RWPE2 (cell line): ENCODE measurements at regions not wholly inside any gene's neighbourhood (a gene's known extent, or its start where the extent isn't known, plus 50 kb on each side); places are given as distances from the start of the nearest gene placed in this dataset.

Source experiments
- ATAC-seq: fragments of 200-7000 bp; cut with Tn5 transposase; 3 replicates; pipeline ENCODE4 v1.9.1; 2021; ENCODE audit warnings: low read depth
- DNase-seq: peaks from one replicate; pipeline ENCODE4 v3.0.0-alpha.2; 2020; ENCODE audit warnings: low spot score
- H3K27ac ChIP-seq: fragments of 450-650 bp; 2 replicates; pipeline ENCODE4 v1.5.1; 2017; ENCODE audit warnings: mild to moderate bottlenecking; ENCODE audit not compliant: poor library complexity, severe bottlenecking
- H3K27me3 ChIP-seq: fragments of 250-450 bp; sonication (Bioruptor Pico); 2 replicates; pipeline ENCODE4 v1.5.1; 2021; ENCODE audit warnings: mild to moderate bottlenecking, moderate library complexity; ENCODE audit not compliant: insufficient read depth, poor library complexity, severe bottlenecking
- H3K36me3 ChIP-seq: fragments of 250-450 bp; sonication (Bioruptor Pico); 2 replicates; pipeline ENCODE4 v1.5.1; 2020; ENCODE audit warnings: low read depth, mild to moderate bottlenecking, moderate library complexity
- H3K4me1 ChIP-seq: fragments of 250-450 bp; sonication (Bioruptor Pico); 2 replicates; pipeline ENCODE4 v1.5.1; 2021; ENCODE audit warnings: mild to moderate bottlenecking, moderate library complexity; ENCODE audit not compliant: insufficient read depth, poor library complexity, severe bottlenecking
- H3K4me3 ChIP-seq: fragments of 250-450 bp; sonication (Bioruptor Pico); 2 replicates; pipeline ENCODE4 v1.5.1; 2021; ENCODE audit warnings: mild to moderate bottlenecking, moderate library complexity; ENCODE audit not compliant: severe bottlenecking
- H3K9me3 ChIP-seq: fragments of 250-450 bp; sonication (Bioruptor Pico); 2 replicates; pipeline ENCODE4 v1.5.1; 2021; ENCODE audit warnings: mild to moderate bottlenecking, moderate library complexity; ENCODE audit not compliant: severe bottlenecking
- TF ChIP-seq, protein P1 (sequence below): fragments of 450-650 bp; IDR thresholded peaks from one replicate; pipeline ENCODE4 v1.5.1; 2017; ENCODE audit warnings: mild to moderate bottlenecking, moderate library complexity; ENCODE audit not compliant: poor library complexity, severe bottlenecking

DNA sequence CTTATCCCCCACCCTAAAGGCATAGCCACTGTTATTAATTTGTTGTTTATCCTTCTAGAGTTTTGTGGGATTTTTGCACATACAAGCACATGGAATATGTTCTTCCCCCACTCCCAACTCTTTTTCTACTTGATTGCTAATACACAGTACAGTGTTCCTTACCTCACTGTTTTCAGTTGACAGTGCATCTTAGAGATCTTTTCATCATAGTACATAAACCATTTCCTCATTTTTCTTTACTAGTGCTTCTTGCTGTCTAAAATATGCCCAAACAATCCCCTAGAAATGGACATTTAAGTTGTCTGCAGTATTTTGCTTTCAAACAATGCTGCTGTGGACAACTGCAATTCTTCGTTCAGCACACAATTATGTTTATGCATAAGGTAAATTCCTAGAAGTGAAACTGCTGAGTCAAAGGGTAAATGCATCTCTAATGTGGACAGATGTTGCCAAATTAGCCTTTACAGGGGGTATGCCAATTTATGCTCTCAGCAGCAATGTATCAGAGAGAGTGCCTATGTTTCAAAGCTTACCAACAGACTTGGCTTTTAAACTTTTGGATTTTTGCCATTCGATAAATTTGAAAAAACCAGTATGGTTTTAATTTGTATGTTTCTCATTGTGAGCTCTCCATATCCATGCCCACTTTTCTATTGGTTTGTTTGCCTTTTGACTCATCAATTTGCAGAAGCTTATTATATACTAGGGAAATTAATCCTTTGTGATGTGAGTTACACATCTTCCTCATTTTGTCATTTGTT lies 132.6 kb downstream of the MRPS6 start:
- Histone ChIP-seq H3K4me3 (no peak overlapping the region), H3K27ac (no peak overlapping the region), H3K4me1 (no peaks in the 10 kb centered on the region), H3K36me3 (no peaks in the 10 kb centered on the region), H3K27me3 (no peaks in the 10 kb centered on the region), H3K9me3 (no peaks in the 10 kb centered on the region)
- no peak for DNase-seq
- TF ChIP-seq, protein P1, sequence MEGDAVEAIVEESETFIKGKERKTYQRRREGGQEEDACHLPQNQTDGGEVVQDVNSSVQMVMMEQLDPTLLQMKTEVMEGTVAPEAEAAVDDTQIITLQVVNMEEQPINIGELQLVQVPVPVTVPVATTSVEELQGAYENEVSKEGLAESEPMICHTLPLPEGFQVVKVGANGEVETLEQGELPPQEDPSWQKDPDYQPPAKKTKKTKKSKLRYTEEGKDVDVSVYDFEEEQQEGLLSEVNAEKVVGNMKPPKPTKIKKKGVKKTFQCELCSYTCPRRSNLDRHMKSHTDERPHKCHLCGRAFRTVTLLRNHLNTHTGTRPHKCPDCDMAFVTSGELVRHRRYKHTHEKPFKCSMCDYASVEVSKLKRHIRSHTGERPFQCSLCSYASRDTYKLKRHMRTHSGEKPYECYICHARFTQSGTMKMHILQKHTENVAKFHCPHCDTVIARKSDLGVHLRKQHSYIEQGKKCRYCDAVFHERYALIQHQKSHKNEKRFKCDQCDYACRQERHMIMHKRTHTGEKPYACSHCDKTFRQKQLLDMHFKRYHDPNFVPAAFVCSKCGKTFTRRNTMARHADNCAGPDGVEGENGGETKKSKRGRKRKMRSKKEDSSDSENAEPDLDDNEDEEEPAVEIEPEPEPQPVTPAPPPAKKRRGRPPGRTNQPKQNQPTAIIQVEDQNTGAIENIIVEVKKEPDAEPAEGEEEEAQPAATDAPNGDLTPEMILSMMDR = no peak
- no peak for ATAC-seq

DNA sequence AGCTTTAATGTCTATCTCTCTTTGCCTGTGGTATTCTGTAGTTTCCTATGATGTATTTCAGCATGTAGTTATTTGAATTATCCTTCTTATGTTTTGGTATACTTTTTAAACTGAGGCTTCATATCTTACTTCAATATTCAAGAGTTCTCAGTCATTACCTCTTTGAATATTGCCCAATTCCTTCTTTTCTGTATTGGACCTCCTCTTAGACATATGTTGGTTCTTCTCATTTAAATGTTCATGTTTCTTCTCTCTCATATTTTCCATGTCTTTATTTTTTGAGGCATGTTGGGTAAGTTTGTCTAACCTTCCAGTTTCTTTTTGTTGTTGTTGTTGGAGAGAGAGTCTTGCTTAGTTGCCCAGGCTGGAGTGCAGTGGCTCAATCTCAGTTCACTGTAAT lies 140.6 kb downstream of the MRPS6 start:
- no peak for DNase-seq
- no peaks in the 10 kb centered on the region for H3K36me3 ChIP-seq
- no peaks in the 10 kb centered on the region for H3K27me3 ChIP-seq
- no peak overlapping the region for H3K27ac ChIP-seq
- no peaks in the 10 kb centered on the region for H3K4me1 ChIP-seq
- no peak overlapping the region for H3K4me3 ChIP-seq
- H3K9me3 ChIP-seq = no peaks in the 10 kb centered on the region
- no peak for ATAC-seq
- TF ChIP-seq, protein P1 = no peak

DNA sequence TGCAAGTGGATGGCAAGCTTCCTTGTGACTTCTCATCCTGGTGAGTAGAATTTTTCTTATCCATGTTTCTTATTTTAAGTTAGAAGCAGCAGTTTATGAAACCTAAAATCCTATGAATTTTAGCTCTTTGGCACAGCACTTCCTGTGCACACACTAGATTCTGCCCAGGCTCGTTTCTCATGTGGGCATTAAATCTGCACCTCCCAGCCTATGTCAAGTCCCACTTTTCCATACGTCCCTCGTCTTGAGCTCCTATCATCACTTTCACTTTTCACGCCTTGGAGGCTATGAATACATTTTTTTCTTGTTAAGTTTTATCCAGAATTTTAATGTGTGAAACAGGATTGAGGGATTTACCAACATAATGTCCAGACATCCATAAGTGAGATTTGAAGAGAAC lies 142.1 kb downstream of the MRPS6 start:
- DNase-seq = no peak
- ATAC-seq = no peak

DNA sequence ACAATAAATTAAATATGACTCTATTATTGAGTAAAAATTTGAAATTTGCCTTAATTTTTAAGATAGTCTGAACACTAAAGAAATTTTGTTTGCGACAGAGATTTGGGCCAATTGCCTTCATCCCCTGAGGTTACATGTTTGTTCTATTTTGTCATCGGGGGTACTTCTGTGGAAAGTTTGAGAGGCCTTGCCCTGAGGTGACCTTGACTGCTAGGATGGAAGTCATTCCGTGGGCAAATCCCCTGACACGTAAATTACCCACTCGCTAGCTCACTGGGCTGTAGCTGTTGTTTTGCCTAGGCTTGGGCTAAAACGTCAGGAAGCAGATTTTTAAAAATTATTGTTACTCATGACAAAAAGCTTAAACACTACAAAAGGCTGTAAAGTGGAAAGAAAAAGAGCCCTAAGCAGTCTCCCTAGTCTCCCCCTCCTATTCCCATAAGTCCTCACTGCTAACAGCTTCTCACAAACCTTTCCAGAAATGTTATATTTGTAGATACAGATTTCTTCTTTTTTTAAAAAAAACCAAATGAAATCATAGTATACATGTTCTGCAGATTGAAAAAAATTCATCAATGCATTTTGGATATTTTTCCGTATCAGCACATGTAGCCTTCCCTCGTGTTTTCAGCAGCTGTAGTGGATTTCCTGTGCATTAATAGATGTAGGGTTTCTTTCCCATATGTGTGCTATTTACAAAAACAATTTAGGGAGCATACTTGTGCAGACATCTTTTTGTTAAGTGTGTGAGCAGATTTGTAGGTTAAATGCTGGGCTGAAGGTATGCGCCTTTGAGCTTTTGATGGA lies 142.7 kb downstream of the MRPS6 start:
- TF ChIP-seq, protein P1 = no peak
- DNase-seq = no peak
- Histone ChIP-seq H3K4me3 (no peak overlapping the region), H3K9me3 (no peaks in the 10 kb centered on the region), H3K27me3 (no peaks in the 10 kb centered on the region), H3K36me3 (no peaks in the 10 kb centered on the region), H3K4me1 (no peaks in the 10 kb centered on the region), H3K27ac (no peak overlapping the region)
- no peak for ATAC-seq

More for the DNA sequence above, 142.1 kb downstream of the MRPS6 start:
- H3K27me3 ChIP-seq = no peaks in the 10 kb centered on the region
- TF ChIP-seq, protein P1 = no peak
- no peak overlapping the region for H3K4me3 ChIP-seq
- no peaks in the 10 kb centered on the region for H3K4me1 ChIP-seq
- H3K36me3 ChIP-seq = no peaks in the 10 kb centered on the region
- H3K27ac ChIP-seq = no peak overlapping the region
- no peaks in the 10 kb centered on the region for H3K9me3 ChIP-seq

DNA sequence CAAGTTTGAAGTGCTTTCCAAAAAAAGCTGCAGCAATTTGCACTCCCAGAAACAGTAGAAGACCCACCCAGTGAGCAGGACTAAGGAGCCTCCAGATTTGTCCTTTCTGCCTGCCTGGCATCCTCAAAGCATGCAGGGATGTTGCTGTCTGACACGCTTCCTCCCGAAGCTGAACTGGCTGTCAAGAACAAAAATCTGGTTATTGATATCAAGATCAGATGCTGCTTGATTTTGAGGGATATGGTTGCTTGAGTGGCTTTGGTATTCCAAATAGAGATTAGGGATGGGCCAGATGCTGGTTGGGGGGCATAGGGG lies 143.3 kb downstream of the MRPS6 start:
- Histone ChIP-seq H3K9me3 (no peaks in the 10 kb centered on the region), H3K4me3 (no peak overlapping the region), H3K4me1 (no peaks in the 10 kb centered on the region), H3K27me3 (no peaks in the 10 kb centered on the region), H3K27ac (no peak overlapping the region), H3K36me3 (no peaks in the 10 kb centered on the region)
- TF ChIP-seq, protein P1 = no peak
- DNase-seq = no peak
- no peak for ATAC-seq
